HuH-7.5 (cell line): ENCODE measurements at regions not wholly inside any gene's neighbourhood (a gene's known extent, or its start where the extent isn't known, plus 50 kb on each side); places are given as distances from the start of the nearest gene placed in this dataset.
"Not testable (repeated sequence)": the region's sequence is repeated elsewhere in the genome, so short reads cannot be mapped to it uniquely, and the experiment has no call there.

Experiments used
- DNase-seq: peaks from one replicate; pipeline ENCODE4 v3.0.0; 2011; ENCODE audit warnings: low spot score

GRCh38 chr10:7108141-7108540 is 302.7 kb downstream of the SFMBT2 start:
- no peak for DNase-seq

DNA sequence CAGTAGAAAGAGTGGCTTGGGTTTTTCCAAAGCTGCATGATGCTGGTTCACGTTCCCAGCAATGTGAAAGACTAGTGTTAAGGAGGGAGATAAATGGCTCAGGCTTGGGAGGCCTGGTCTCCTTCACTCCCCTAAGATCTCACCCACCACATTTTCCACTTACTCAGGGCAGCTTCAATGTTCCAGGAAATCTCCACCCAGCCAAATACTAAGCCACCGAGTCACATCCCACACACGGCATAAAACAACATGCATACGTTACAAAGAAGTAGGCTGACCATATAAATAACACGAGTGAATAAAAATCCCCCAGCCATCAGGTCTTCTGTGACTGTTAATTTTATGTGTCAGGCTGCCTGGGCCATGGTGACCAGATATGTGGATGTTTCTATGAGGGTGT is 303.5 kb downstream of the SFMBT2 start:
- DNase-seq, result no peak

DNA sequence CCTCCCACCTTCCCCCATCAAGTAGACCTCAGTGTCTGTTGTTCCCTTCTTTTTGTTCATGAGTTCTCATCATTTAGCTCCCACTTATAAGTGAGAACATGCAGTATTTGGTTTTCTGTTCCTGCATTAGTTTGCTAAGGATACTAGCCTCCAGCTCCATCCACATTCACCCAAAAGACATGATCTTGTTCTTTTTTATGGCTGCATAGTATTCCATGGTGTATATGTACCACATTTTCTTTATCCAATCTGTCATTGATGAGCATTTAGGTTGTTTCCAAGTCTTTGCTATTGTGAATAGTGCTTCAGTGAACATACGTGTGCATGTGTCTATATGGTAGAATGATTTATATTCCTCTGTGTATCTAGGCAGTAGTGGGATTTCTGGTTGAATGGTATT is 306.5 kb downstream of the SFMBT2 start:
- DNase-seq, result not testable (repeated sequence)

- DNase-seq, result no peak
Measured at GRCh38 chr10:7102557-7103349, 308.1 kb downstream of the SFMBT2 start.

DNA sequence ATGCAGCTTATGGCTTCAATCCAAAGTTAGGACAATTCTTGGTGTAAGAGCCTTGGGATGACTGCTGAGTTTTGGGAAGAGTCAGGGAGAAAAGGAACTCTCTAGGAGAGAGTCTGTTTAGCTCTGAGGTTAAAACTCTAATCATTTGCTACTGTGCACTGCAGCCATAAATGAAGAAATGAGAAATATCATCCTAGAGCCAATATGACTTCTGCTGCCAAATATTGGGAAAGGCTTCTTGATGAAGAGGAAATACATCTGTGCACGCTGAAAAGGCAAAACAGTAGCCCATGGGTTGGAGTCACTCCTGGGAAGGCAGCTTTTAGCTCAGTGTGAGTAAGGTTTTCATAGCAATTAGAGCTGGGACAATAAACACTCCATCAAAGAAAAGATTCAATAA is 308.8 kb downstream of the SFMBT2 start:
- DNase-seq, result no peak

DNA sequence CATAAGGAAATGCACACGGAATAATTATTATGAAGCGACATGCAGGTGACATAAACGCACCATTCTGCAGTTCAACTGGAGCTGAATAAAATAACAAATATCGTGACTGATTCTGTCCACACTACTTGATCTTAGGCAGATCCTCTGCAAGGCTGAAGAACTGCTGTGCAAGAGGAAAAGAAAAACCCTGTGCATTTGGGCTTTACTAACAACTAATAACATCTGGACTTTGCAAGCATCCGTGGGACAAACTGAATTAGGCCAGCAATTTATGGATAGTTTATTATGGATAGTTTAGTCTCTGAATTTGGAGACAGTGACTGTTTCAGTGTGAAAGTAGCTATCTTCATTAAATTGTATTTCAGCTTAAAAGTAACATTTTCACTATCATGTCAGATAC is 309.4 kb downstream of the SFMBT2 start:
- no peak for DNase-seq

GRCh38 chr10:7100032-7100702 is 310.7 kb downstream of the SFMBT2 start:
- DNase-seq, result no peak

- no peak for DNase-seq
Measured at GRCh38 chr10:7098160-7098762, 312.6 kb downstream of the SFMBT2 start.

- DNase-seq, result no peak
Measured at GRCh38 chr10:7094781-7095180, 316.1 kb downstream of the SFMBT2 start.

DNA sequence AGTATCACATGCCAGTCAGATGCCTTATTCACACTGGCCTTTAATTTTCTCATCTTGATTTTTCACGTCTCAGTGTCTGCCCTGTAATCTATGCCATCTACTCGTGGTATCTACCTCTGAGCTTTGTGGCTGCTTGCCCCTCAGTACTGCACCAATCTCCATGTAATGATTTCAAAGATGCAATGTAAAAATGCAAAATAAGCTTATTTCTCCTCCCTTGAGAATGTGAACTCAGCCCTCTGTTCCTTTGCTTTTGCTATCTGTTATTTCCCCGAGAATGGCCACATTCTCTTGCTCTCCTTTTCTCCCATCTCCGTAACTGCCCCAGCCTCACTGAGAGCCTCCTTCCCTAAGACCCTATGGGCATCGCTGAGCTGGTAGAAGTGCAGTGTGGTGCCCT is 317.5 kb downstream of the SFMBT2 start:
- DNase-seq, result no peak

GRCh38 chr10:7092603-7093002 is 318.2 kb downstream of the SFMBT2 start:
- DNase-seq, result no peak

- DNase-seq, result no peak
Measured at GRCh38 chr10:7090529-7090928, 320.3 kb downstream of the SFMBT2 start.

DNA sequence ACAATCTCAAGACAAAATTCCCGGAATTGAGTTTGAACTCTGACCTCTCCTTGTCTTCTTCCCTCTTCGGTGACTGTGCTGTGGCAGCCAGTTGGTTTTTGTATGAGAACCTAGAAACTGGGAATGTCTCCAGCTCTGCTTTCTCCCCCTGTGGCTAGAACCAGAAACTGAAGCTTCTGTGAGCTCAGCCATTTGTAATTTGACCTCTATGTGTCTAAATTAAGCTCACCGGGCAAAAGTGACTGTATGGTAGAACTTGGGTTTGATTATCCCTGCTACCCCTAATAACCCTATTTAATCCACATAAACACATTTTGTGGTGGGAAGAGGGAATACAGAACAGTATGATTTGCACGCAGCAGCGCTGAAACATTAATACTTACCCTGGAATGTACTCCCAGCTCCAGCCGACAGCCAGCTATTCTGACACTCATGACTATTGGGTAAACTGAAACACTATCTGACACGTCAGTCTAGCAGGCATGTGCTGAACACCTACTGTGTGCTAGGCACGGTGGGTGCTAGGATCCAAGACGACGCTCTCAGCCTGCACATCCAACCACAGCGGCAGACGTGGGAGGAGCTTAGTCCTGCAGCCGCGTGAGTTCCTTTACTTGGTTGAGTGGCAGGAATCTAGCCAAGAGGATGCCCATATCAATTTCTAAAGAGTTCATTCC is 324.8 kb downstream of the SFMBT2 start:
- no peak for DNase-seq

- DNase-seq, result no peak
Measured at GRCh38 chr10:7085147-7085912, 325.5 kb downstream of the SFMBT2 start.

GRCh38 chr10:7084280-7085005 is 326.4 kb downstream of the SFMBT2 start:
- DNase-seq, result no peak

- no peak for DNase-seq
Measured at GRCh38 chr10:7082967-7083366, 327.9 kb downstream of the SFMBT2 start.

- no peak for DNase-seq
Measured at GRCh38 chr10:7077880-7078279, 333.0 kb downstream of the SFMBT2 start.

GRCh38 chr10:7075851-7076250 is 335.0 kb downstream of the SFMBT2 start:
- no peak for DNase-seq

DNA sequence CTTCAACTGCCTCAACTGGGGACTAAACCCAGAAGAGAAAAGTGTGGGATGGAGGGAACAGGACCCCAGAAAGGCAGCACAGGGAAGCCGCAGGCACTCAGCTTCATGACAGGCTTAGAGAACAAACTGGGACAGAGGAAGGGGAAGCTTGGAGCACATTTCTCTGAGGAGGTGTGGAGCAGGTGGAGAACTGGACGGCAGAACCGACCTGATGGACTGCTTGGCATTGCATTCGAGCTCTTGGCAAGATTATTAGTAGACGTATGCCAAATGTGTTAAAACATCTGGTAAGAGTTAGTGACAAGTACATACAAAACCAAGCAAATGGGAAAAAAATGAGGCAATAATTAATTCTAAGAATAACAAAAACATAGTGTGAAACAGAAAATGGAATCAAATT is 335.7 kb downstream of the SFMBT2 start:
- no peak for DNase-seq

GRCh38 chr10:7071421-7071820 is 339.4 kb downstream of the SFMBT2 start:
- no peak for DNase-seq

GRCh38 chr10:7070950-7071349 is 339.9 kb downstream of the SFMBT2 start:
- no peak for DNase-seq
